HepG2 (cell line): ENCODE measurements at regions not wholly inside any gene's neighbourhood (a gene's known extent, or its start where the extent isn't known, plus 50 kb on each side); places are given as distances from the start of the nearest gene placed in this dataset.

Experiments
- BORCS8-MEF2B ChIP-seq: sonication (generic); formaldehyde crosslinking; IDR thresholded peaks from 2 replicates; pipeline ENCODE4 v1.8.0; 2022; ENCODE audit warnings: mild to moderate bottlenecking, missing genetic modification reagents
- TF ChIP-seq, protein P1 (sequence below): sonication (generic); formaldehyde crosslinking; IDR thresholded peaks from 2 replicates; pipeline ENCODE4 v1.4.0; 2020; ENCODE audit warnings: missing genetic modification reagents
- TF ChIP-seq, protein P2 (sequence below): sonication (generic); formaldehyde crosslinking; IDR thresholded peaks from 2 replicates; pipeline ENCODE4 v1.5.1; 2020; ENCODE audit warnings: missing genetic modification reagents, mild to moderate bottlenecking, borderline replicate concordance
- TF ChIP-seq, protein P3 (sequence below): sonication (generic); formaldehyde crosslinking; IDR thresholded peaks from 2 replicates; pipeline ENCODE4 v1.8.1; 2022; ENCODE audit warnings: mild to moderate bottlenecking, missing genetic modification reagents
- TF ChIP-seq, protein P4 (sequence below): sonication (generic); formaldehyde crosslinking; IDR thresholded peaks from 2 replicates; pipeline ENCODE4 v1.4.0; 2020; ENCODE audit warnings: missing genetic modification reagents, borderline replicate concordance
- TF ChIP-seq, protein P5 (sequence below): IDR thresholded peaks from 2 replicates; pipeline ENCODE4 v1.6.1; 2016; ENCODE audit warnings: low read depth

DNA sequence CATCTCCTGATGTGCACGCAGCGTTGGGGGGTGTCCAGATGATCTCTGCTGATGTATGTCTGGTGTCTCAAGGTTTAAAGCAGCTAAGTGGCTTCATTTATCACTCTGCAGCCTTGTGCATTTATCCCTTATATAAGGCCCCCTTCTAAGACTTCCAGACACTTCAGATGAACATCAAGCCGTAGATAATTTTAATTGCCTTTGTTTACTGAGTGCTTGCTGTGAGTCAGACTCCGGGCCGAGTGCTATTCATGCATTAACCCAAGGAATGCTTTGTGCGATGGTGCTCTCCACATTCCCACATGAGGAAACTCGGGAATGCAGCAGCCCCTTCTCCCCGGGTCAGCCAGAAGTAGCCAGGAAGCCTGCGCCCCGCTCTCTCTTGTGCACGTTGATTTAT lies 328.6 kb upstream of the COBL start (continued):
- TF ChIP-seq, protein P1, sequence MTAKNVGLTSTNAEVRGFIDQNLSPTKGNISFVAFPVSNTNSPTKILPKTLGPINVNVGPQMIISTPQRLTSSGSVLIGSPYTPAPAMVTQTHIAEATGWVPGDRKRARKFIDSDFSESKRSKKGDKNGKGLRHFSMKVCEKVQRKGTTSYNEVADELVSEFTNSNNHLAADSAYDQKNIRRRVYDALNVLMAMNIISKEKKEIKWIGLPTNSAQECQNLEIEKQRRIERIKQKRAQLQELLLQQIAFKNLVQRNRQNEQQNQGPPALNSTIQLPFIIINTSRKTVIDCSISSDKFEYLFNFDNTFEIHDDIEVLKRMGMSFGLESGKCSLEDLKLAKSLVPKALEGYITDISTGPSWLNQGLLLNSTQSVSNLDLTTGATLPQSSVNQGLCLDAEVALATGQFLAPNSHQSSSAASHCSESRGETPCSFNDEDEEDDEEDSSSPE (CRISPR knock-in tag), result no peak
- no peak for TF ChIP-seq BORCS8-MEF2B
- TF ChIP-seq, protein P2, sequence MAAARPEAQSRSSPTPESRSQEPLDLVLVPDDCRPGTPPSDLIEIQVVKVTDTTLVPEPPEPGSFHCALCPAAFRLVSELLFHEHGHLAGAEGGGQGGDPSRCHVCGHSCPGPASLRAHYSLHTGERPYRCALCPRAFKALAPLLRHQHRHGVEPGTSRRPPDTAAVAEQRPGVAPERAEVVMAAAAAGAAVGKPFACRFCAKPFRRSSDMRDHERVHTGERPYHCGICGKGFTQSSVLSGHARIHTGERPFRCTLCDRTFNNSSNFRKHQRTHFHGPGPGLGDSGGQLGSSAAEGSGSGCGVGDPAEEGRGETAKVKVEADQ, result no peak
- TF ChIP-seq, protein P3, sequence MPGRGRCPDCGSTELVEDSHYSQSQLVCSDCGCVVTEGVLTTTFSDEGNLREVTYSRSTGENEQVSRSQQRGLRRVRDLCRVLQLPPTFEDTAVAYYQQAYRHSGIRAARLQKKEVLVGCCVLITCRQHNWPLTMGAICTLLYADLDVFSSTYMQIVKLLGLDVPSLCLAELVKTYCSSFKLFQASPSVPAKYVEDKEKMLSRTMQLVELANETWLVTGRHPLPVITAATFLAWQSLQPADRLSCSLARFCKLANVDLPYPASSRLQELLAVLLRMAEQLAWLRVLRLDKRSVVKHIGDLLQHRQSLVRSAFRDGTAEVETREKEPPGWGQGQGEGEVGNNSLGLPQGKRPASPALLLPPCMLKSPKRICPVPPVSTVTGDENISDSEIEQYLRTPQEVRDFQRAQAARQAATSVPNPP (CRISPR knock-in tag), result no peak
- TF ChIP-seq, protein P4, sequence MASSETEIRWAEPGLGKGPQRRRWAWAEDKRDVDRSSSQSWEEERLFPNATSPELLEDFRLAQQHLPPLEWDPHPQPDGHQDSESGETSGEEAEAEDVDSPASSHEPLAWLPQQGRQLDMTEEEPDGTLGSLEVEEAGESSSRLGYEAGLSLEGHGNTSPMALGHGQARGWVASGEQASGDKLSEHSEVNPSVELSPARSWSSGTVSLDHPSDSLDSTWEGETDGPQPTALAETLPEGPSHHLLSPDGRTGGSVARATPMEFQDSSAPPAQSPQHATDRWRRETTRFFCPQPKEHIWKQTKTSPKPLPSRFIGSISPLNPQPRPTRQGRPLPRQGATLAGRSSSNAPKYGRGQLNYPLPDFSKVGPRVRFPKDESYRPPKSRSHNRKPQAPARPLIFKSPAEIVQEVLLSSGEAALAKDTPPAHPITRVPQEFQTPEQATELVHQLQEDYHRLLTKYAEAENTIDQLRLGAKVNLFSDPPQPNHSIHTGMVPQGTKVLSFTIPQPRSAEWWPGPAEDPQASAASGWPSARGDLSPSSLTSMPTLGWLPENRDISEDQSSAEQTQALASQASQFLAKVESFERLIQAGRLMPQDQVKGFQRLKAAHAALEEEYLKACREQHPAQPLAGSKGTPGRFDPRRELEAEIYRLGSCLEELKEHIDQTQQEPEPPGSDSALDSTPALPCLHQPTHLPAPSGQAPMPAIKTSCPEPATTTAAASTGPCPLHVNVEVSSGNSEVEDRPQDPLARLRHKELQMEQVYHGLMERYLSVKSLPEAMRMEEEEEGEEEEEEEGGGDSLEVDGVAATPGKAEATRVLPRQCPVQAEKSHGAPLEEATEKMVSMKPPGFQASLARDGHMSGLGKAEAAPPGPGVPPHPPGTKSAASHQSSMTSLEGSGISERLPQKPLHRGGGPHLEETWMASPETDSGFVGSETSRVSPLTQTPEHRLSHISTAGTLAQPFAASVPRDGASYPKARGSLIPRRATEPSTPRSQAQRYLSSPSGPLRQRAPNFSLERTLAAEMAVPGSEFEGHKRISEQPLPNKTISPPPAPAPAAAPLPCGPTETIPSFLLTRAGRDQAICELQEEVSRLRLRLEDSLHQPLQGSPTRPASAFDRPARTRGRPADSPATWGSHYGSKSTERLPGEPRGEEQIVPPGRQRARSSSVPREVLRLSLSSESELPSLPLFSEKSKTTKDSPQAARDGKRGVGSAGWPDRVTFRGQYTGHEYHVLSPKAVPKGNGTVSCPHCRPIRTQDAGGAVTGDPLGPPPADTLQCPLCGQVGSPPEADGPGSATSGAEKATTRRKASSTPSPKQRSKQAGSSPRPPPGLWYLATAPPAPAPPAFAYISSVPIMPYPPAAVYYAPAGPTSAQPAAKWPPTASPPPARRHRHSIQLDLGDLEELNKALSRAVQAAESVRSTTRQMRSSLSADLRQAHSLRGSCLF (CRISPR knock-in tag), result no peak
- TF ChIP-seq, protein P5, sequence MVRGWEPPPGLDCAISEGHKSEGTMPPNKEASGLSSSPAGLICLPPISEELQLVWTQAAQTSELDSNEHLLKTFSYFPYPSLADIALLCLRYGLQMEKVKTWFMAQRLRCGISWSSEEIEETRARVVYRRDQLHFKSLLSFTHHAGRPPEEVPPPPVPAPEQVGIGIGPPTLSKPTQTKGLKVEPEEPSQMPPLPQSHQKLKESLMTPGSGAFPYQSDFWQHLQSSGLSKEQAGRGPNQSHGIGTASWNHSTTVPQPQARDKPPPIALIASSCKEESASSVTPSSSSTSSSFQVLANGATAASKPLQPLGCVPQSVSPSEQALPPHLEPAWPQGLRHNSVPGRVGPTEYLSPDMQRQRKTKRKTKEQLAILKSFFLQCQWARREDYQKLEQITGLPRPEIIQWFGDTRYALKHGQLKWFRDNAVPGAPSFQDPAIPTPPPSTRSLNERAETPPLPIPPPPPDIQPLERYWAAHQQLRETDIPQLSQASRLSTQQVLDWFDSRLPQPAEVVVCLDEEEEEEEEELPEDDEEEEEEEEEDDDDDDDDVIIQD, result no peak
